HUES6 (cell line): ENCODE measurements at regions not wholly inside any gene's neighbourhood (a gene's known extent, or its start where the extent isn't known, plus 50 kb on each side); places are given as distances from the start of the nearest gene placed in this dataset.
A peak's percentile ranks its signal among the peaks of the same experiment; 100 is the strongest.

Source experiments
- H3K27ac ChIP-seq: 2 replicates; pipeline ENCODE4 v1.7.0; 2013; ENCODE audit warnings: low read depth, mild to moderate bottlenecking, low read length, inconsistent platforms
- H3K27me3 ChIP-seq: 2 replicates; pipeline ENCODE4 v1.6.1; 2013; ENCODE audit warnings: low read length; ENCODE audit not compliant: control insufficient read depth, insufficient read depth
- H3K36me3 ChIP-seq: 2 replicates; pipeline ENCODE4 v1.6.1; 2013; ENCODE audit warnings: low read length; ENCODE audit not compliant: control insufficient read depth, insufficient read depth
- H3K4me1 ChIP-seq: 2 replicates; pipeline ENCODE4 v1.6.1; 2013; ENCODE audit warnings: low read length; ENCODE audit not compliant: control insufficient read depth, insufficient read depth
- H3K4me3 ChIP-seq: 2 replicates; pipeline ENCODE4 v1.5.1; 2013; ENCODE audit warnings: low read depth, low read length
- H3K9ac ChIP-seq: one replicate; pipeline ENCODE4 v1.6.1; 2013; ENCODE audit warnings: mild to moderate bottlenecking, low read length
- H3K9me3 ChIP-seq: 2 replicates; pipeline ENCODE4 v1.6.1; 2013; ENCODE audit warnings: low read depth, low read length; ENCODE audit not compliant: control insufficient read depth, insufficient read depth

DNA sequence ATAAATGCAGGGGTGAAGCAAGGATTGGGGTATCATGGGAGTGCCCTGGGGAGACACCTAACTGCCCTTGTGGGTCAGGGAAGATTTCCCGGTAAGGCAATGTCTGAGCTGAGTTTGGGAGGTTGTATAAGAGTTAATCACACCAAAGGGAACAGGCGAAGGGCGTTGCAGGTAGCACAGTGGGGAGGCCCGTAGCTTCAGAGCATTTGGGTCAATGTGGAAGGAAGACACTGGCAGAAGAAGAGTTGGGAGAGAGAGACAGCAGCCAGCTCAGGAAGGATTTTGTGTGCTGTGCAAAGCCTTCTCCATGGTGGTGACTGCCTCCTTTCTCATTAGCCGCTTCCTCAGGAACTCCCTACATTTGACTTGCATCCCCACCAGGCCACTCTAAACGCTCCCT lies 80.8 kb upstream of the LEP start:
- H3K4me3 ChIP-seq = no peak overlapping the region
- H3K27ac ChIP-seq = no peak overlapping the region
- H3K9me3 ChIP-seq = no peaks in the 10 kb centered on the region
- H3K27me3 ChIP-seq = peaks cover 80% of the 10 kb centered on the region
- no peak overlapping the region for H3K9ac ChIP-seq
- H3K4me1 ChIP-seq = peaks cover 14% of the 10 kb centered on the region
- H3K36me3 ChIP-seq = no peaks in the 10 kb centered on the region

GRCh38 chr7:128161466-128162125 lies 79.5 kb upstream of the LEP start:
- H3K27ac ChIP-seq = no peak overlapping the region
- H3K9ac ChIP-seq = no peak overlapping the region
- peaks cover 9% of the 10 kb centered on the region for H3K4me1 ChIP-seq
- no peak overlapping the region for H3K4me3 ChIP-seq
- no peaks in the 10 kb centered on the region for H3K36me3 ChIP-seq
- no peaks in the 10 kb centered on the region for H3K9me3 ChIP-seq
- H3K27me3 ChIP-seq = peaks cover 93% of the 10 kb centered on the region

GRCh38 chr7:128162666-128163065 lies 78.4 kb upstream of the LEP start:
- Histone ChIP-seq H3K9me3 (no peaks in the 10 kb centered on the region), H3K36me3 (no peaks in the 10 kb centered on the region), H3K9ac (no peak overlapping the region), H3K27ac (no peak overlapping the region), H3K4me3 (no peak overlapping the region), H3K27me3 (peaks cover 94% of the 10 kb centered on the region), H3K4me1 (peaks cover 10% of the 10 kb centered on the region)

DNA sequence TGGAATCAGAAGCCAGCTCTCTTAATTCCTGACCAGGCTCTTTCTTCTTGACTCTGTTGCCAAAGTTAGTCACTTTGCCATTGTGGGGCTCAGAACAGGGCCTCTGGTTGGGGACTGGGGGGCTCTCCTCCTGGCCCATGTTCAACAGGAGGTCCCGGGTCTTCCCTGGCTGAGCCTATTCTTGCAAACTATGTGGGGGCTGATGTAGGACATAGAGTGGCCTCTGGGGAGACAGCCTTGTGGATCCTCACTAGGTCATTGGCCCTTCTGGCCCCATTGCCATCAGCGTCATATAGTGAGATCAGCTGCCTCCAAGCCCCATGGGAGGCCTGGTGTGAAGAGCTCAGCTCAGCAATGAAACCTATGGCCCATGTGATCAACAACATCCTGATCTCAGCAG lies 77.6 kb upstream of the LEP start:
- no peak overlapping the region for H3K9ac ChIP-seq
- no peaks in the 10 kb centered on the region for H3K36me3 ChIP-seq
- no peak overlapping the region for H3K4me3 ChIP-seq
- H3K9me3 ChIP-seq = no peaks in the 10 kb centered on the region
- H3K4me1 ChIP-seq = peaks cover 18% of the 10 kb centered on the region
- peaks cover 94% of the 10 kb centered on the region for H3K27me3 ChIP-seq
- no peak overlapping the region for H3K27ac ChIP-seq

DNA sequence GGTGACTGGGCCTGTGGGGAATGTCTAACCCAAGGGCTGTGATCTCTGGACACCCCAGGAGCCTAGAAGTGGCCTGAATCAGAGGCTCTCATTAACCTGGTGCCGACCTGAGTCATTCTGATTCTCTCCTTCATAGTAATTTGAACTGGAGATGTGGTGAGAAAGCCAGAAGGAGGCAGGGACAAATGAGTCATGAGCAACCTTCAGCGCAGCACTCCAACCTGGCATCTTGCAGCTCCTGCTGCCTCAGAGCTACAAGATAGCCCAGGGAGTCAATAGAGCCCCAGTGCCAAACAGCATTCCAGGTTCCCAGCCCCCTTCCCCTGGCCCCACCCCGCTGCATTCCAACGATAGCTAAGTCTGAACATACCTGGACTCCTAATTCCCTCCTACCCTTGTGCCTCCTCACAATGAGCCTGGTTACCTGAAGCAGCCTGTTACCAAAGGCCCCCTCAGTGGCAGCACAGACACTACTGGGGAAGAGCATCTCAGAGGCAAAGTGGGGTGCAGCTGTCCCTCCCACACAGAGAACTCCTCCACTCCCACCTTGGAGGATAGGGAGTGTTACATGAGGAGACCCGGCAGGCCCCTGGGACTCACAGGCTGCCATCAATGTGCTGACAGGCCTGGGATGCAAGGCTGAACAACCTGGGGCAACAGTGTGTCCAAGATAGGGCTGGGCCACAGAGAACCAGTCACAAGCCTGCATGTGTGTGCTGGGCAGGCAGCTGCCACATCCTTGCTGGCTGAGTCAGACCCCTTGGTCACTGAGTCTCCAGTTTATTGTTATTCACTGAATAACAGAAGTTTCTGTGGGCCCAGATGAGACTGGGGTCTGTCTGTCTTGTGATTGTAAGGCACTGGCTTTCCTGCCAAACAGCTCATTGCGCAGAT lies 76.8 kb upstream of the LEP start:
- no peaks in the 10 kb centered on the region for H3K36me3 ChIP-seq
- H3K9me3 ChIP-seq = no peaks in the 10 kb centered on the region
- H3K27me3 ChIP-seq = peaks cover 100% of the 10 kb centered on the region
- H3K9ac ChIP-seq = peak overlapping the region; percentile 16
- no peak overlapping the region for H3K27ac ChIP-seq
- peaks cover 23% of the 10 kb centered on the region for H3K4me1 ChIP-seq
- no peak overlapping the region for H3K4me3 ChIP-seq

DNA sequence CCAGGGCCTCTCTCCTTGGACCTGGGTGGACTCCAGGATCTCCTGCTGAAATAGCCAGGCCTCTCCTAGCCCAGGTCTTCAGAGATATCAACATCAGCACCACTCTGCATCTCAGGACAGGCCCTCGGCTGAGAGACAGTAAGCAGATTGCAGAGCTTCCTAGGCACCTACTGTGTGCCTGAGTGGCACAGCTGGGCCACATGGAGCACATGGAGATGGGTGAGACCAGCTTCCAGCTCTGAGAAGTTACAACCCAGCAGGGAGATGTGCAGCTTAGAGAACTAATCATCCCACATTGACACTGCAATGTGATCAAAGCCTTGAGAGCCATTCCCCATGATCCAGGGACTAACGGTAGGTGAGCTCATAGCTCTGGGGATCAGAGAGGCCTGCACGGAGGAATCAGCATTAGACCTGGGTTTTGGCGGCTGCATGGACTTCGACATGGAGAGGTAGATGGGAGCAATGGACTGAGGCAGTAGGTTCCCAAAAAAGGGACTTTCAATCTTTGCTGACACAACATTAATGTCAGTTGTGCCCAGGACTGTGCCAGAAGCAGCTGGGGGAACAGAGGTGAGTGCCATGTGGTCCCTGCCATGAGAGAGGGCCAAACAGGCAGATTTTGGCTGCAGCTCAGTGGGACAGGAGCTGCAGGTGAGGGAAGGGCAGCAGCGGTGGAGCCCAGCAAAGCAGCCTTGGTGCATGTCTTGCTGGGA lies 76.0 kb upstream of the LEP start:
- H3K36me3 ChIP-seq = no peaks in the 10 kb centered on the region
- no peaks in the 10 kb centered on the region for H3K9me3 ChIP-seq
- peaks cover 23% of the 10 kb centered on the region for H3K4me1 ChIP-seq
- H3K4me3 ChIP-seq = no peak overlapping the region
- H3K27me3 ChIP-seq = peaks cover 100% of the 10 kb centered on the region
- no peak overlapping the region for H3K27ac ChIP-seq
- no peak overlapping the region for H3K9ac ChIP-seq

DNA sequence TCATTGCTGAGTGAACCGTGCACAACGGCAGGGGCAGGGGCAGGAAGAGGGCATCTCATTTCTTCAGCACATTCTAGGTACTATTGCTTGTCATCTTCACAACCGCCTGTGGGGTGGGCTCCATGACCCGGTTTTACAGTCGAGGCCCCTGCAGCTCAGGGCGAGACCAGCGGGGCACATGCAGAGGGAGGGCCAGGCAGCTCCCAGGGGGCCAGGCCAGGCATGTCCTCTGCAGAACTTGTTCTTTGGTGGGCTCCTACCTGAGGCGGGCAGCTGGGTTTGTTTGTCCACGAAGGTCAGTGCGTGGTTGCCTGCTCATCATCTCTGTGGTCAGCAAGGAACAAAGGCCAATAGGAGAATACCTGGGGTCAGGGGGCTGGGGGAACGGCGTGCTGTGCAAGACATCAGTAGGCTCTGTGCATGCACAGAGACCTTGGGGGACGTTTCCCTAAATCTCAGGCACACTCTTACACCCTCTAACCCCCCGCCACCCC lies 75.1 kb upstream of the LEP start:
- no peak overlapping the region for H3K27ac ChIP-seq
- peak overlapping the region; percentile 66 for H3K4me3 ChIP-seq
- H3K4me1 ChIP-seq = peaks cover 23% of the 10 kb centered on the region
- no peaks in the 10 kb centered on the region for H3K36me3 ChIP-seq
- no peaks in the 10 kb centered on the region for H3K9me3 ChIP-seq
- H3K9ac ChIP-seq = no peak overlapping the region
- H3K27me3 ChIP-seq = peaks cover 100% of the 10 kb centered on the region

DNA sequence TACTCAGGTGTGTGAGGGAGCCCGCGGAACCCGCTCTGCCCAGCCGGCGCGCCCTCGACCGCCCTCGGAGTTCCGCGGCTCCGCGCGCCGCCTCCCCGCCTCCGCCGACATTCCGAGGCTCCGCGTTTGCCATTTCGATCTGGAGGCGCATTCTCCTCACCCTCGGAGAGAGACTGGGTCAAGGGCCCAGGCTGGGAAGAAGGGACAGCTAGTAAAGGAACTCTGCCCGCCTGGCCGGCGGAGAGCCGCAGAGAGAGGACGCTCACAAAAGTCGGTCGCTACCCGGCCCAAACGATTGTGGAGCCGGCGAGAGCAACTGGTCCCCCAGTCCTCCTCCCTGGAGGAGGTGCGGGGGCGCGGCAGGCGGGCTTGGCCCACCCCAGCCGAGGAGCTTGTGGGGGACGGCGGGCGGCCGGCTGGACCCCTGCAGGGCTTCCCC lies 74.5 kb upstream of the LEP start:
- peak overlapping the region; percentile 66 for H3K4me3 ChIP-seq
- H3K4me1 ChIP-seq = peaks cover 23% of the 10 kb centered on the region
- peaks cover 100% of the 10 kb centered on the region for H3K27me3 ChIP-seq
- no peak overlapping the region for H3K27ac ChIP-seq
- H3K9me3 ChIP-seq = no peaks in the 10 kb centered on the region
- H3K36me3 ChIP-seq = no peaks in the 10 kb centered on the region
- H3K9ac ChIP-seq = peak overlapping the region; percentile 12

DNA sequence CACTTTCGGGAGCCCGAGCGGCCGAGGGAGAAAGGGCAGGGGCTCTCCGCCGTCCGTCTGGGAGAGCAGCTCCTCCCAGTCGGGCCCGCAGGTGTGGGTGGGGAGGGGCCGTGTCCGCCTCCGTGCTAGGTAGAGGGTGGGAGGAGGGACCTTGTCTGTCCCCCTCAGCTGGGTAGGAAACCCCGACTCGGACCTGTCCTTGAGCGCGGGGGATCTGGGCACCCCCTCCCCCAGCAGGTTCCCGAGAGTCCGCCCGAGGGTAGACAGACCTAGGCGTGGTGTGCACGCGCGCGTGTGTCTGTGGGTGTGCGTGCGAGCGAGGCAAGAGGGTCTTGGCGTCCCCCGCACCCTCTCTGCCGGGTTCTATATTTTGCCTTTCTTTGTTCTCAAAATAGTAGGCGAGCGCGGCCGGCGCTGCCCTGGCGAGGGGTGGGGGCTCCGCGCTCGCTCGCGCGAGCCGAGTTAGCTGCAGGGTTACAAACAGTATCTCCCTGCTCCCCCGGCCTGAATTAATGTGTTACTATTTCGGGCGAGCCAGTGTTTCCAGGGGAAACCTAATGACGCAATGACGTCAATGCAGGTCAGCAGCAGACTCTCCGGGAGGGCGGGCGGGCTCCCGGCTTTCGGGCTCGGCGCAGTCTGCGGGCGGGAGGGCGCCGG lies 73.9 kb upstream of the LEP start:
- Histone ChIP-seq H3K36me3 (no peaks in the 10 kb centered on the region), H3K27ac (no peak overlapping the region), H3K9me3 (no peaks in the 10 kb centered on the region), H3K9ac (no peak overlapping the region), H3K27me3 (peaks cover 100% of the 10 kb centered on the region), H3K4me3 (peak overlapping the region; percentile 66), H3K4me1 (peaks cover 23% of the 10 kb centered on the region)

DNA sequence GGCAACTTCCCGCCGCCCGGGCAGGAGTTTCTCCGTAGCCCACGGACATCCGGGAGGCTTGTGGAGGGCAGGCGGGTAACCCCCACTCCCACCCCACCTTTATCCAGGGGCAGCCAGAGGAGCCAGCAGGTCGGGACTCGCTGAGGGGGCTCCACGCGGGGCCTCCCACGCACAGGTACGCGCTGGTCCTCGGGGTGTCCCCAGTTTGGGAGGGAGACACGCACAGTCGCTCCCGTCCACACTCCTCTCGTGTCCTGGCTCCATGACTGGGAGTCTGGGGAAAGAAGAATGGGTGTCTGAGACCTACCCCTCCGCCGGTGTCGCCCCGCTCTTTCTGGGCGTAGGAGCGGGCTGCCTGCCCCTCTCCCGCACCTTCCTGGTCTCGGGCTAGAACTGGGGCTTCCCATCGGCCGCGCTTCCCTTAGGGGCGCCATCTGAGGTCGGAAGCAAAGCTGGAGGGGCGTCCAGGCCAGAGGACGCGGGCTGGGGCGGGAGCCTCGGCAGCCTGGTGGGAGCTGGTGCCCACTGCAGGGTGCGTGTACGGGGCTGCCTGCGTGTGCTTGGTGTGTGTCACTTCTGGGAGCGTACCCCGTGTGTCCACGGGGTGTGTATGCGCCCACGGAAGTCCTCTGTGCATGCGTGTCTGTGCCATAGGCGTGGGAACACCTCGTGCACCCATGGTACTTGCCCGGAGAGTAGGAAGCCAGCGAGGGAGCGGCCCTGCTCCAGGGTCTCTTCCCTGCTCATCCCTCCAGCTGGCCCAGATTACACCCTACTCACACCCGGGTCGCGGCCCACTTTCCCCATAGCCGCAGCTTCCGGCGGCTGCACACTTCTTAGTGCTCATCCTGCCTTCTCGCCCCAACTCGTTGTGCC lies 73.0 kb upstream of the LEP start:
- Histone ChIP-seq H3K27me3 (peaks cover 100% of the 10 kb centered on the region), H3K27ac (no peak overlapping the region), H3K9ac (peak overlapping the region; percentile 18), H3K4me3 (peak overlapping the region; percentile 66), H3K36me3 (no peaks in the 10 kb centered on the region), H3K4me1 (peaks cover 23% of the 10 kb centered on the region), H3K9me3 (no peaks in the 10 kb centered on the region)
